ENCODE measurements at regions not wholly inside any gene's neighbourhood (a gene's known extent, or its start where the extent isn't known, plus 50 kb on each side); places are given as distances from the start of the nearest gene placed in this dataset.

DNA sequence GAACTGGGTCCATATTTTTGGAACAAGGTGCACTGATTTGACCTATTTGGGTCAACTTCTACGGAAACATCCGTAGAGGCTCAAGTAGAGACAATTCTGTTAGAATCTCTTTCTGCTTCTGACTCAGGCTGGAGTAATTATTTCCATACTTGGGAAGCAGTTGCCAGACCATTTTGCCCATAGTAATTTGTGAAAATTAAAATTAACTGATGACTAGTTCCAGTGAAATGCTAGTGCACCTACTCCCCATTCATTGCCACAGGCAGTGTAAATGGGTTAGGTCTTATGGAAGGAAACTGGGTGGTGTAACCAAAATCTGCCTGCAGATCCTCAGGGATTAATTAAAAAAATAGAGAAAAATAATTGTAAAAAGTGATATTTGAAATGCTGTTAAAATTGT lies 201.1 kb downstream of the TENT4A start:
- TF ChIP-seq, protein P1, sequence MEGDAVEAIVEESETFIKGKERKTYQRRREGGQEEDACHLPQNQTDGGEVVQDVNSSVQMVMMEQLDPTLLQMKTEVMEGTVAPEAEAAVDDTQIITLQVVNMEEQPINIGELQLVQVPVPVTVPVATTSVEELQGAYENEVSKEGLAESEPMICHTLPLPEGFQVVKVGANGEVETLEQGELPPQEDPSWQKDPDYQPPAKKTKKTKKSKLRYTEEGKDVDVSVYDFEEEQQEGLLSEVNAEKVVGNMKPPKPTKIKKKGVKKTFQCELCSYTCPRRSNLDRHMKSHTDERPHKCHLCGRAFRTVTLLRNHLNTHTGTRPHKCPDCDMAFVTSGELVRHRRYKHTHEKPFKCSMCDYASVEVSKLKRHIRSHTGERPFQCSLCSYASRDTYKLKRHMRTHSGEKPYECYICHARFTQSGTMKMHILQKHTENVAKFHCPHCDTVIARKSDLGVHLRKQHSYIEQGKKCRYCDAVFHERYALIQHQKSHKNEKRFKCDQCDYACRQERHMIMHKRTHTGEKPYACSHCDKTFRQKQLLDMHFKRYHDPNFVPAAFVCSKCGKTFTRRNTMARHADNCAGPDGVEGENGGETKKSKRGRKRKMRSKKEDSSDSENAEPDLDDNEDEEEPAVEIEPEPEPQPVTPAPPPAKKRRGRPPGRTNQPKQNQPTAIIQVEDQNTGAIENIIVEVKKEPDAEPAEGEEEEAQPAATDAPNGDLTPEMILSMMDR (IDR thresholded peaks at IDR 0.05; ENCODE audit: insufficient read depth, missing control alignments) = no peak
- FAIRE-seq (no peak), DNase-seq (ENCODE audit: insufficient read length, low spot score) (no peak)

DNA sequence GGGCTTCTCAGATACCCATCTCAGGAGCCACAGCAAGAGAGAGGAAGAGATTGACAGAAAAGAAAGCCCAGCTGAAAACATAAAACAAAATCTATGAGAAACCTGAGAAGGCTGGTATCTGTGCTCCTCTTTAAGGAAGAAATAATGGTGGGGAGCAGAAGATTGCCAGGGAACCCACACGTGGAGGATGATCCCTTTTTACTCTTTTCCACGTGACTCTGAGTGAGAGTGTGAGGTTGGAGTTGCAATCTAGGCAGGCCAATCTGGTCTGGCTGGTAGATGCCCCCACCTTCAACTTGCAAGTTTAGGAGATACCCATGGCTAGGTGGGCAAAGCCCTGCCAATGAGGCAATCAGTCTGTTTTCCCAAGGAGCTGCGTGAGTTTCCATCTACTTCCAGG lies 202.3 kb downstream of the TENT4A start:
- DNase-seq (ENCODE audit: insufficient read length, low spot score) (no peak), FAIRE-seq (no peak)
- TF ChIP-seq, protein P1 (IDR thresholded peaks at IDR 0.05; ENCODE audit: insufficient read depth, missing control alignments) = no peak

DNA sequence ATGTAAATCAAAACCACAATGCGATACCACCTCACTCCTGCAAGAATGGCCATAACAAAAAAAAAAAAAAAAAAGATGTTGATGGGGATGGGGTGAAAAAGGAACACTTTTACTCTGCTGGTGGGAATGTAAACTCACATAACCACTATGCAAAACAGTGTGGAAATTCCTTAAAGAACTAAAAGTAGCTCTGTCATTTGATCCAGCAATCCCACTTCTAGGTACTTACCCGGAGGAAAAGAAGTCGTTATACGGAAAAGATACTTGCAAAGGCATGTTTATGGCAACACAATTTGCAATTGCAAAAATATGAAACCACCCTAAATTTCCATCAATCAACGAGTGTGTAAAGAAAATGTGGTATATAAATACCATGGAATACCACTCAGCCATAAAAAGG lies 205.0 kb downstream of the TENT4A start:
- FAIRE-seq (no peak), DNase-seq (ENCODE audit: insufficient read length, low spot score) (no peak)
- TF ChIP-seq, protein P1 (IDR thresholded peaks at IDR 0.05; ENCODE audit: insufficient read depth, missing control alignments) = no peak

DNA sequence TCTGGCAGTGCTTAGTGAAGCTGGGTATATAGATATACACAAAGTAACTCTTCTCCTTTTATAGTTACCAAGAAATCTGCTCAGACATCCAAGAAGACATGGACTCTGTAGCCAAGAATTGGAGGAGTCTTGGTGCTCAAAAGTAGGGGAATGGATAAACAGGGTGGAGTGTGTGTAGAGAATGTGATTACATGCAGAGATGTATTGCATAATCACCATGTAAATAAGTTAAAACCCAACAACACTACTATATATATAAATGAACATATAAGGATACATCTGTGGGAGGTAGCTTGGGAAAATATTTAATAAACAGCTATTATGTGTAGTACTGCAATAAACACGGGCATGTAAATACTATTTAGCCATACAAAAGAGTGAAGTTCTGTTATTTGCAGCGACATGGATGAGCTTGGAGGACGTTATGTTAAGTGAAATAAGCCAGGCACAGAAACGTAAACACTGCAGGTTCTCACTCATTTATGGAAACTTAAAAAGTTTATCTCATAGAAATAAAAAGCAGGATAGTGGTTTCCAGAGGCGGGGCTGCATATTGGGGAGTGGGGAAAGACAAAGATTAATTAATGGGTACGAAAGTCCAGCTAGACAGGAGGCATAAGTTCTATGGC lies 207.5 kb downstream of the TENT4A start:
- TF ChIP-seq, protein P1 (IDR thresholded peaks at IDR 0.05; ENCODE audit: insufficient read depth, missing control alignments) = no peak
- no peak for DNase-seq (ENCODE audit: insufficient read length, low spot score)
- FAIRE-seq = no peak

DNA sequence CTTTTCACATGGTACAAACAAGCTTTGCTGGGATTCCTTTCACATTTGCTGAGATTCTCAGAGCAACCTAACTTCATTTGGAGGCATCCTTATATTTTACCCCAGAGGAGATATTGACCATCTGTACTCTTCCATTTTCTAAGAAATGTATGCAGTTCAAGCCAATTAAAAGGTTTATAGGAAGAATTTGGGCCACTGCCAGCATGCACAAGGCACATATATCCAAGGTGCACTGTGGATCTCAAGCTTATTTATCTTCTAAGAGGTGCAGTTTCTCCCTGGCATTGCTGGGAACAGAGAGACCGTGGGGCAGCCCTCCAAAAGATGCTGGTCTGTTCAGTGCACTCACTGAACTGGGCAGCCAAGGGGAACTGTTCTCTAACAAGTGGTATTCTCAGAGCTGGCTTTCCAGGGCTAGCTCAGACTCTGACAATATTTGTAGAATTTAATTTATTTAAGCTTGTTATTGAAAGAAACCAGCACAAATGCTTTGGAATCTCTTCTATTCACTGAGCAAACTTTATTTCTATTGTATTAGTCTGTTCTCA lies 213.3 kb downstream of the TENT4A start:
- TF ChIP-seq, protein P1 (IDR thresholded peaks at IDR 0.05; ENCODE audit: insufficient read depth, missing control alignments) = no peak
- FAIRE-seq (no peak), DNase-seq (ENCODE audit: insufficient read length, low spot score) (no peak)

DNA sequence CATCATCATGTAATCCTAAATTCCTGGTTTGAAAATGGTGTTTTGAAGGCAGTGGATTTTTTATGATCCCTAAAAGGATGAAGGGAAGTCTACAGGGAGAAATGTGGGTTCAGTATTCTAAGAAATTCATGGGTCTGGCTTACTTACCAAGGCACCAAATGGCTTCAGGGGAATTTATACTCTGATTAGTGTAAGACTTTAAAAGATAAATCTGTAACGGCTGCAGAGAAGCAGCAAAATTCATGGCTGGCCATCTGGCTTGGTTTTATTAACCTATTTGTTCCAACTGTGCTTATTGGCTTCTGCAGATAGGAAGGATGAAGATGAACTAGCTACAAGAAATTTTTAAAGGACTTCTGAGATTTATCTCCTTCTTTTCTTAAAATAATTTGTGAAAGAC lies 222.8 kb downstream of the TENT4A start:
- TF ChIP-seq, protein P1 (IDR thresholded peaks at IDR 0.05; ENCODE audit: insufficient read depth, missing control alignments) = no peak
- FAIRE-seq (no peak), DNase-seq (ENCODE audit: insufficient read length, low spot score) (no peak)

DNA sequence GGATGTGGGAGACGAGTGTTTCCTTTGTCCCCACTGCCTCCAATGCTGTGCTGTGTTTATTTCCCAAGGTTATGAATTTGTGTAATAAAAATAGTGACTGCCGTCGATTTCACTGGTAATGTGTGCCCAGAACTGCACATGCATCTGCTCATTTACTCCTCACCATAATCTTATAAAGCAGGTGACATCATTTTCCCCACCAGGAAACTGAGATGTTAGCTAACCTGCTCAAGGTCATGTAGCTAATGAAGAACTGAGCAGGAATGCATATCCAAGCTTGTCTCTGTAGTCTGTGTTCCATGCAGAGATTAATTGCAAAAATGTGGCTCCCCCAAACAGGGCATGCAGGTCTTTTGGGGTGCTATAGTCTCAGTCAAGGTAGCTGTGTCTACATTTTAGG lies 224.4 kb downstream of the TENT4A start:
- no peak for DNase-seq (ENCODE audit: insufficient read length, low spot score)
- TF ChIP-seq, protein P1 (IDR thresholded peaks at IDR 0.05; ENCODE audit: insufficient read depth, missing control alignments) = no peak
- no peak for FAIRE-seq

Measured in D721Med (cell line).